Thyroid gland (tissue), 4 donors: ENCODE measurements at regions not wholly inside any gene's neighbourhood (a gene's known extent, or its start where the extent isn't known, plus 50 kb on each side); places are given as distances from the start of the nearest gene placed in this dataset.

Experiments
- DNase-seq, 2 donors: peaks; one replicate each; pipeline ENCODE4 v3.0.0-alpha.2; 2019
- H3K27ac ChIP-seq, 3 donors: fragments of 200-600 bp; sonication (generic); 1 replicate in 2 of 3; 2 replicates in 1 of 3; pipeline ENCODE4 v1.5.1; 2016 to 2019; ENCODE audit warnings: mild to moderate bottlenecking in 1 of 3, moderate library complexity in 1 of 3
- H3K27me3 ChIP-seq: fragments of 200-600 bp; sonication (generic); one replicate; pipeline ENCODE4 v1.5.1; 2019
- H3K36me3 ChIP-seq, 2 donors: fragments of 200-600 bp; sonication (generic); one replicate each; pipeline ENCODE4 v1.5.1; 2016 to 2019
- H3K4me1 ChIP-seq, 2 donors: fragments of 200-600 bp; sonication (generic); one replicate each; pipeline ENCODE4 v1.5.1; 2017 to 2019
- H3K4me3 ChIP-seq, 3 donors: fragments of 200-600 bp; sonication (generic); replicated peaks in 1 of 3; 1 replicate in 2 of 3; 2 replicates in 1 of 3; pipeline ENCODE4 v1.5.1; 2016; ENCODE audit warnings: mild to moderate bottlenecking in 1 of 3
- H3K9me3 ChIP-seq: fragments of 200-600 bp; sonication (generic); one replicate; pipeline ENCODE4 v1.5.1; 2017
- CTCF ChIP-seq, 6 experiments: fragments of 200-600 bp in 3 of 6; fragments of 450-650 bp in 3 of 6; sonication (generic) in 3 of 6; IDR thresholded peaks; one replicate each; pipeline ENCODE4 v1.5.1; 2016 to 2019; ENCODE audit warnings: antibody characterized with exemption in 6 of 6, mild to moderate bottlenecking in 2 of 6, inconsistent platforms in 1 of 6, moderate library complexity in 1 of 6
- POLR2A ChIP-seq, 2 donors: fragments of 450-650 bp; IDR thresholded peaks; one replicate each; pipeline ENCODE4 v1.6.1; 2017; ENCODE audit warnings: antibody characterized with exemption in 2 of 2, mild to moderate bottlenecking in 2 of 2, moderate library complexity in 1 of 2
- WGBS, 2 donors: methylation state at CpG; one replicate each; pipeline ENCODE4 v1.1.5; 2017; 5-methylcytosine and 5-hydroxymethylcytosine counted together
- intact Hi-C: fragments of 100-400 bp; cut with DNase I; formaldehyde crosslinking; loops from one replicate; pipeline ENCODE4 v1.15.1; 2023

- no peaks in the 10 kb centered on the region for H3K27me3 ChIP-seq
- TF ChIP-seq POLR2A (IDR thresholded peaks at IDR 0.05) (no peak), CTCF (IDR thresholded peaks at IDR 0.05) (no peak)
- DNase-seq = no peak
Observed at GRCh38 chr20:57070296-57070695, 196.1 kb downstream of the BMP7 start.

GRCh38 chr20:57071283-57071731 lies 195.1 kb downstream of the BMP7 start:
- TF ChIP-seq POLR2A (IDR thresholded peaks at IDR 0.05) = no peak
- TF ChIP-seq CTCF (IDR thresholded peaks at IDR 0.05) = no peak
- no peak overlapping the region for H3K27ac ChIP-seq
- no peak for DNase-seq
- H3K4me3 ChIP-seq = no peak overlapping the region
- H3K9me3 ChIP-seq = no peaks in the 10 kb centered on the region
- no peaks in the 10 kb centered on the region for H3K36me3 ChIP-seq
- no peaks in the 10 kb centered on the region for H3K27me3 ChIP-seq
- 15 to 16% methylated on average over 14 of the region's 14 CpGs for WGBS, 2 donors
- peaks cover 0 to 7% of the 10 kb centered on the region in 2 donors for H3K4me1 ChIP-seq
- intact Hi-C loops = no loop called here

More at GRCh38 chr20:57070296-57070695, 196.1 kb downstream of the BMP7 start:
- 73 to 90% methylated on average over 1 of the region's 1 CpG for WGBS, 2 donors
- intact Hi-C loops = no loop called here
- Histone ChIP-seq H3K4me1 (peaks cover 0 to 7% of the 10 kb centered on the region in 2 donors), H3K4me3 (no peak overlapping the region), H3K36me3 (no peaks in the 10 kb centered on the region), H3K9me3 (no peaks in the 10 kb centered on the region), H3K27ac (no peak overlapping the region)

- H3K9me3 ChIP-seq = no peaks in the 10 kb centered on the region
- H3K4me3 ChIP-seq = no peak overlapping the region
- DNase-seq = no peak
- no peaks in the 10 kb centered on the region for H3K27me3 ChIP-seq
- H3K27ac ChIP-seq = no peak overlapping the region
- TF ChIP-seq CTCF (IDR thresholded peaks at IDR 0.05) (no peak), POLR2A (IDR thresholded peaks at IDR 0.05) (no peak)
- WGBS, 2 donors = 49 to 68% methylated on average over 7 to 8 of the region's 8 CpGs
- no peaks in the 10 kb centered on the region for H3K36me3 ChIP-seq
- peaks cover 0 to 7% of the 10 kb centered on the region in 2 donors for H3K4me1 ChIP-seq
- intact Hi-C loops = no loop called here
Observed at GRCh38 chr20:57071954-57072583, 194.4 kb downstream of the BMP7 start.

- no peak for TF ChIP-seq POLR2A (IDR thresholded peaks at IDR 0.05)
- TF ChIP-seq CTCF (IDR thresholded peaks at IDR 0.05) = no peak
- Histone ChIP-seq H3K27ac (no peak overlapping the region), H3K4me3 (no peak overlapping the region), H3K4me1 (peaks cover 0 to 7% of the 10 kb centered on the region in 2 donors), H3K9me3 (no peaks in the 10 kb centered on the region), H3K36me3 (no peaks in the 10 kb centered on the region), H3K27me3 (no peaks in the 10 kb centered on the region)
- 81 to 86% methylated on average over 8 of the region's 8 CpGs for WGBS, 2 donors
- no peak for DNase-seq
- intact Hi-C loops = no loop called here
Observed at GRCh38 chr20:57073402-57073801, 193.0 kb downstream of the BMP7 start.

- no peaks in the 10 kb centered on the region for H3K9me3 ChIP-seq
- no peak for DNase-seq
- WGBS, 2 donors = 80 to 87% methylated on average over 12 of the region's 12 CpGs
- TF ChIP-seq CTCF (IDR thresholded peaks at IDR 0.05) = no peak
- intact Hi-C loops = no loop called here
- no peaks in the 10 kb centered on the region for H3K36me3 ChIP-seq
- no peaks in the 10 kb centered on the region for H3K27me3 ChIP-seq
- peaks cover 0 to 5% of the 10 kb centered on the region in 2 donors for H3K4me1 ChIP-seq
- no peak overlapping the region for H3K27ac ChIP-seq
- H3K4me3 ChIP-seq = no peak overlapping the region
Observed at GRCh38 chr20:57074386-57074785, 192.1 kb downstream of the BMP7 start.
